ENCODE measurements at regions not wholly inside any gene's neighbourhood (a gene's known extent, or its start where the extent isn't known, plus 50 kb on each side); places are given as distances from the start of the nearest gene placed in this dataset.

- no peak for TF ChIP-seq CTCF (IDR thresholded peaks at IDR 0.05)
- TF ChIP-seq POLR2AphosphoS5 (IDR thresholded peaks at IDR 0.05; ENCODE audit: low read depth, low read length): no peak
- TF ChIP-seq SIN3A (IDR thresholded peaks at IDR 0.05; ENCODE audit: borderline replicate concordance, insufficient read depth, low read depth, low read length): no peak
- no peak for TF ChIP-seq REST (IDR thresholded peaks at IDR 0.05; ENCODE audit: insufficient read depth in 1 of 2, low read depth in 2 of 2, low read length in 1 of 2)
These were observed 568.7 kb upstream of the DSEL start for GRCh38 chr18:68085251-68085650.
